ENCODE measurements at regions not wholly inside any gene's neighbourhood (a gene's known extent, or its start where the extent isn't known, plus 50 kb on each side); places are given as distances from the start of the nearest gene placed in this dataset.

GRCh38 chr5:175001311-175001710 lies 276.9 kb downstream of the MSX2 start:
- TF ChIP-seq CTCF (IDR thresholded peaks at IDR 0.05) (no peak), FOXK1 (CRISPR knock-in tag; IDR thresholded peaks at IDR 0.05) (no peak), MAX (CRISPR knock-in tag; IDR thresholded peaks at IDR 0.05) (no peak), JUN (CRISPR knock-in tag; IDR thresholded peaks at IDR 0.05) (no peak), ATF6 (CRISPR knock-in tag; IDR thresholded peaks at IDR 0.05) (no peak), ZNF219 (CRISPR knock-in tag; IDR thresholded peaks at IDR 0.05; ENCODE audit: borderline replicate concordance) (no peak), KAT7 (CRISPR knock-in tag; IDR thresholded peaks at IDR 0.05; ENCODE audit: borderline replicate concordance) (no peak), MLX (CRISPR knock-in tag; IDR thresholded peaks at IDR 0.05) (no peak), IRF1 (CRISPR knock-in tag; IDR thresholded peaks at IDR 0.05) (no peak)

All from WTC11 (cell line).